ENCODE measurements at regions not wholly inside any gene's neighbourhood (a gene's known extent, or its start where the extent isn't known, plus 50 kb on each side); places are given as distances from the start of the nearest gene placed in this dataset.

DNA sequence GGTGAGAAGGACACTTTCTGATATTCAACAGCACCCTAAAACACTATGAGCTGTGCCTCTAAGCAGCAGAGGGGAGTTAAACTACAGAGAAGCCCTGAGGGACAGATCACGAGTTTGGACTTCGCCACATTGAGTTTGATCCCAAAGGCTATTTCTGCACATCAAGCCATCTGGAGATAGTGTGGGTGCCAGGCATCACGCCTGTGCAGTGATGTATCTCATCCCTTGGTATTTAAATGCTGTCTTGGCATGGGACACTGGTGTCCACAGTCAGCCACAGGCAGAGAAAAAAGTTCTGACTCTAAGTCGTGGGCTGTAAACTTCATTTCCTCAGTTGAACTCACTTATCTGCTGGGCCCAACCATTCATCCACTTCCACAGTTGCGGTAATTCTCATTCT, 742.3 kb upstream of the CELF4 start:
- Histone ChIP-seq H3K9me3 (replicated peaks; ENCODE audit: control insufficient read depth, insufficient read depth, low read length) (peaks cover 2% of the 10 kb centered on the region), H2AFZ (ENCODE audit: low read depth, low read length) (no peak overlapping the region), H3K27ac (ENCODE audit: insufficient read depth, low read depth, low read length) (no peak overlapping the region), H3K4me2 (ENCODE audit: insufficient read depth, low read length) (no peak overlapping the region), H3K9ac (replicated peaks; ENCODE audit: extremely low read depth, insufficient read depth, low read length) (no peak overlapping the region), H3K9me1 (replicated peaks; ENCODE audit: control insufficient read depth, extremely low read depth, insufficient read depth, low read length) (no peaks in the 10 kb centered on the region), H3K36me3 (ENCODE audit: control insufficient read depth in 2 of 2, extremely low read depth in 1 of 2, insufficient read depth in 2 of 2, low read length in 2 of 2) (no peaks in the 10 kb centered on the region), H3K79me2 (ENCODE audit: control insufficient read depth, insufficient read depth, low read length) (no peaks in the 10 kb centered on the region), H4K20me1 (replicated peaks; ENCODE audit: control insufficient read depth, extremely low read depth, insufficient read depth, low read length) (no peaks in the 10 kb centered on the region), H3K4me1 (ENCODE audit: control insufficient read depth, extremely low read depth, insufficient read depth, low read length) (no peaks in the 10 kb centered on the region), H3K4me3 (replicated peaks in 1 of 3; ENCODE audit: insufficient read depth in 1 of 3, low read depth in 1 of 3, low read length in 3 of 3) (no peak overlapping the region), H3K27me3 (ENCODE audit: control insufficient read depth in 2 of 2, insufficient read depth in 2 of 2, low read length in 2 of 2) (no peaks in the 10 kb centered on the region)
- FAIRE-seq (no peak), DNase-seq (ENCODE audit: low read depth, low spot score) (no peak)
- no TSS peak for BruUV-seq (replicated peaks)
- intact Hi-C loops (cut with micrococcal nuclease), result no loop called here
- POLR2A ChIA-PET, result no interaction called here
- CTCF ChIA-PET, result no interaction called here
- no peak for TF ChIP-seq POLR2A (IDR thresholded peaks at IDR 0.05; ENCODE audit: low read depth, low read length)
- no peak for TF ChIP-seq GATA2 (IDR thresholded peaks at IDR 0.05; ENCODE audit: insufficient read depth, insufficient read length, low read depth, low read length)
- TF ChIP-seq FOS (IDR thresholded peaks at IDR 0.05; ENCODE audit: borderline replicate concordance, insufficient read depth, low read length), result no peak
- TF ChIP-seq, protein P1, sequence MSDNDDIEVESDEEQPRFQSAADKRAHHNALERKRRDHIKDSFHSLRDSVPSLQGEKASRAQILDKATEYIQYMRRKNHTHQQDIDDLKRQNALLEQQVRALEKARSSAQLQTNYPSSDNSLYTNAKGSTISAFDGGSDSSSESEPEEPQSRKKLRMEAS (IDR thresholded peaks at IDR 0.05; ENCODE audit: insufficient read depth, insufficient read length), result no peak
- no peak for TF ChIP-seq CTCF (IDR thresholded peaks at IDR 0.05; ENCODE audit: extremely low read depth in 1 of 2, insufficient read depth in 1 of 2, low read depth in 1 of 2, low read length in 2 of 2)
- no peak for TF ChIP-seq POLR2AphosphoS5 (IDR thresholded peaks at IDR 0.05; ENCODE audit: insufficient read depth, low read depth, low read length)
- no peak for TF ChIP-seq JUN (IDR thresholded peaks at IDR 0.05; ENCODE audit: borderline replicate concordance, insufficient read depth, insufficient read length, low read depth)
- no peak for TF ChIP-seq MYC (IDR thresholded peaks at IDR 0.05; ENCODE audit: low read depth, low read length)
- TF ChIP-seq EZH2 (IDR thresholded peaks at IDR 0.05; ENCODE audit: borderline replicate concordance, low read depth, low read length, severe bottlenecking), result no peak
- dilution Hi-C loops (cut with MboI; ENCODE audit: extremely low pct_ligation_motif_present, low sequenced_read_pairs), result no loop called here

Data from endothelial cell of umbilical vein (primary cell).